ENCODE measurements at regions not wholly inside any gene's neighbourhood (a gene's known extent, or its start where the extent isn't known, plus 50 kb on each side); places are given as distances from the start of the nearest gene placed in this dataset.

- peaks cover 10% of the 10 kb centered on the region for H3K9me3 ChIP-seq
- peaks cover 5% of the 10 kb centered on the region; the same call in 1 of the 2 replicates for H3K27me3 ChIP-seq (ENCODE audit: low read depth)
- H3K4me3 ChIP-seq, result no peak overlapping the region
- no peaks in the 10 kb centered on the region for H3K36me3 ChIP-seq (replicated peaks)
- no peak for DNase-seq (ENCODE audit: low spot score in 2 of 2)
- H3K4me1 ChIP-seq, result no peaks in the 10 kb centered on the region
- in situ Hi-C loops (cut with MboI; ENCODE audit: low sequenced_read_pairs), result no loop called here
These were observed 185.6 kb upstream of the RAB4A start for GRCh38 chr1:229085291-229085690.

- H3K36me3 ChIP-seq (replicated peaks), result no peaks in the 10 kb centered on the region
- no peaks in the 10 kb centered on the region for H3K4me1 ChIP-seq
- H3K27me3 ChIP-seq (ENCODE audit: low read depth), result peaks cover 5% of the 10 kb centered on the region; the same call in 1 of the 2 replicates
- DNase-seq (ENCODE audit: low spot score in 2 of 2), result no peak
- H3K4me3 ChIP-seq, result no peak overlapping the region
- H3K9me3 ChIP-seq, result peaks cover 10% of the 10 kb centered on the region
- in situ Hi-C loops (cut with MboI; ENCODE audit: low sequenced_read_pairs), result no loop called here
These were observed 184.8 kb upstream of the RAB4A start for GRCh38 chr1:229086091-229086490.

GRCh38 chr1:229086686-229087085 is 184.2 kb upstream of the RAB4A start:
- no peak for DNase-seq (ENCODE audit: low spot score in 2 of 2)
- H3K36me3 ChIP-seq (replicated peaks), result no peaks in the 10 kb centered on the region
- in situ Hi-C loops (cut with MboI; ENCODE audit: low sequenced_read_pairs), result no loop called here

GRCh38 chr1:229087339-229087738 is 183.6 kb upstream of the RAB4A start:
- peaks cover 5% of the 10 kb centered on the region; the same call in 1 of the 2 replicates for H3K27me3 ChIP-seq (ENCODE audit: low read depth)
- no peaks in the 10 kb centered on the region for H3K36me3 ChIP-seq (replicated peaks)
- no peak overlapping the region for H3K4me3 ChIP-seq
- no peak for DNase-seq (ENCODE audit: low spot score in 2 of 2)
- in situ Hi-C loops (cut with MboI; ENCODE audit: low sequenced_read_pairs), result no loop called here
- no peaks in the 10 kb centered on the region for H3K4me1 ChIP-seq
- peaks cover 7% of the 10 kb centered on the region for H3K9me3 ChIP-seq

More at GRCh38 chr1:229086686-229087085, 184.2 kb upstream of the RAB4A start:
- H3K4me3 ChIP-seq, result no peak overlapping the region
- H3K27me3 ChIP-seq (ENCODE audit: low read depth), result peaks cover 5% of the 10 kb centered on the region; the same call in 1 of the 2 replicates
- H3K4me1 ChIP-seq, result no peaks in the 10 kb centered on the region
- H3K9me3 ChIP-seq, result peaks cover 9% of the 10 kb centered on the region

- Histone ChIP-seq H3K36me3 (replicated peaks) (no peaks in the 10 kb centered on the region), H3K9me3 (peaks cover 3% of the 10 kb centered on the region; the same call in 1 of the 2 replicates), H3K4me1 (no peaks in the 10 kb centered on the region), H3K4me3 (no peak overlapping the region), H3K27me3 (ENCODE audit: low read depth) (peaks cover 5% of the 10 kb centered on the region; the same call in 1 of the 2 replicates)
- no peak for DNase-seq (ENCODE audit: low spot score in 2 of 2)
- in situ Hi-C loops (cut with MboI; ENCODE audit: low sequenced_read_pairs), result no loop called here
These were observed 183.0 kb upstream of the RAB4A start for GRCh38 chr1:229087906-229088305.

GRCh38 chr1:229088711-229089110 is 182.2 kb upstream of the RAB4A start:
- no peak for DNase-seq (ENCODE audit: low spot score in 2 of 2)
- H3K27me3 ChIP-seq (ENCODE audit: low read depth), result peaks cover 5% of the 10 kb centered on the region; the same call in 1 of the 2 replicates
- in situ Hi-C loops (cut with MboI; ENCODE audit: low sequenced_read_pairs), result no loop called here
- no peaks in the 10 kb centered on the region for H3K36me3 ChIP-seq (replicated peaks)
- H3K9me3 ChIP-seq, result no peaks in the 10 kb centered on the region; the same call in 1 of the 2 replicates
- peaks cover 5% of the 10 kb centered on the region; the same call in 1 of the 2 replicates for H3K4me1 ChIP-seq
- H3K4me3 ChIP-seq, result no peak overlapping the region

GRCh38 chr1:229089586-229090208 is 181.2 kb upstream of the RAB4A start:
- H3K4me1 ChIP-seq, result peaks cover 5% of the 10 kb centered on the region; the same call in 1 of the 2 replicates
- no peak for DNase-seq (ENCODE audit: low spot score in 2 of 2)
- in situ Hi-C loops (cut with MboI; ENCODE audit: low sequenced_read_pairs), result no loop called here

GRCh38 chr1:229091721-229092136 is 179.2 kb upstream of the RAB4A start:
- Histone ChIP-seq H3K4me1 (peaks cover 5% of the 10 kb centered on the region; the same call in 1 of the 2 replicates), H3K4me3 (no peak overlapping the region), H3K36me3 (replicated peaks) (no peaks in the 10 kb centered on the region), H3K9me3 (no peaks in the 10 kb centered on the region), H3K27me3 (ENCODE audit: low read depth) (no peaks in the 10 kb centered on the region; the same call in 1 of the 2 replicates)
- in situ Hi-C loops (cut with MboI; ENCODE audit: low sequenced_read_pairs), result no loop called here
- DNase-seq (ENCODE audit: low spot score in 2 of 2), result no peak

More at GRCh38 chr1:229089586-229090208, 181.2 kb upstream of the RAB4A start:
- H3K36me3 ChIP-seq (replicated peaks), result no peaks in the 10 kb centered on the region
- no peak overlapping the region for H3K4me3 ChIP-seq
- peaks cover 5% of the 10 kb centered on the region; the same call in 1 of the 2 replicates for H3K27me3 ChIP-seq (ENCODE audit: low read depth)
- no peaks in the 10 kb centered on the region for H3K9me3 ChIP-seq

GRCh38 chr1:229092377-229093237 is 178.3 kb upstream of the RAB4A start:
- no peak overlapping the region for H3K4me3 ChIP-seq
- H3K27me3 ChIP-seq (ENCODE audit: low read depth), result no peaks in the 10 kb centered on the region
- no peaks in the 10 kb centered on the region for H3K9me3 ChIP-seq
- H3K4me1 ChIP-seq, result peaks cover 5% of the 10 kb centered on the region; the same call in 1 of the 2 replicates
- no peaks in the 10 kb centered on the region for H3K36me3 ChIP-seq (replicated peaks)
- DNase-seq (ENCODE audit: low spot score in 2 of 2), result no peak
- in situ Hi-C loops (cut with MboI; ENCODE audit: low sequenced_read_pairs), result no loop called here

GRCh38 chr1:229093238-229093540 is 177.7 kb upstream of the RAB4A start:
- no peaks in the 10 kb centered on the region for H3K36me3 ChIP-seq (replicated peaks)
- no peak overlapping the region for H3K4me3 ChIP-seq
- H3K4me1 ChIP-seq, result peaks cover 5% of the 10 kb centered on the region; the same call in 1 of the 2 replicates
- no peak for DNase-seq (ENCODE audit: low spot score in 2 of 2)
- in situ Hi-C loops (cut with MboI; ENCODE audit: low sequenced_read_pairs), result no loop called here
- H3K27me3 ChIP-seq (ENCODE audit: low read depth), result no peaks in the 10 kb centered on the region
- no peaks in the 10 kb centered on the region for H3K9me3 ChIP-seq

- Histone ChIP-seq H3K4me3 (no peak overlapping the region), H3K9me3 (no peaks in the 10 kb centered on the region), H3K27me3 (ENCODE audit: low read depth) (no peaks in the 10 kb centered on the region), H3K4me1 (peaks cover 5% of the 10 kb centered on the region; the same call in 1 of the 2 replicates), H3K36me3 (replicated peaks) (no peaks in the 10 kb centered on the region)
- in situ Hi-C loops (cut with MboI; ENCODE audit: low sequenced_read_pairs), result no loop called here
- DNase-seq (ENCODE audit: low spot score in 2 of 2), result no peak
These were observed 177.1 kb upstream of the RAB4A start for GRCh38 chr1:229093609-229094336.

GRCh38 chr1:229094476-229095311 is 176.2 kb upstream of the RAB4A start:
- no peak for DNase-seq (ENCODE audit: low spot score in 2 of 2)

GRCh38 chr1:229095325-229095724 is 175.6 kb upstream of the RAB4A start:
- Histone ChIP-seq H3K4me1 (peaks cover 5% of the 10 kb centered on the region; the same call in 1 of the 2 replicates), H3K27me3 (ENCODE audit: low read depth) (no peaks in the 10 kb centered on the region), H3K36me3 (replicated peaks) (no peaks in the 10 kb centered on the region), H3K4me3 (no peak overlapping the region), H3K9me3 (no peaks in the 10 kb centered on the region)
- no peak for DNase-seq (ENCODE audit: low spot score in 2 of 2)
- in situ Hi-C loops (cut with MboI; ENCODE audit: low sequenced_read_pairs), result no loop called here

More at GRCh38 chr1:229094476-229095311, 176.2 kb upstream of the RAB4A start:
- H3K9me3 ChIP-seq, result no peaks in the 10 kb centered on the region
- in situ Hi-C loops (cut with MboI; ENCODE audit: low sequenced_read_pairs), result no loop called here
- peaks cover 5% of the 10 kb centered on the region; the same call in 1 of the 2 replicates for H3K4me1 ChIP-seq
- no peaks in the 10 kb centered on the region for H3K36me3 ChIP-seq (replicated peaks)
- H3K4me3 ChIP-seq, result no peak overlapping the region
- no peaks in the 10 kb centered on the region for H3K27me3 ChIP-seq (ENCODE audit: low read depth)

Data from HAP-1 (cell line).